Prostate gland (tissue), 2 donors: ENCODE measurements at regions not wholly inside any gene's neighbourhood (a gene's known extent, or its start where the extent isn't known, plus 50 kb on each side); places are given as distances from the start of the nearest gene placed in this dataset.

ENCODE experiments used
- CTCF ChIP-seq, 4 experiments: fragments of 200-600 bp in 2 of 4; fragments of 450-650 bp in 2 of 4; sonication (generic) in 2 of 4; IDR thresholded peaks; 1 replicate in 3 of 4; 2 replicates in 1 of 4; pipeline ENCODE4 v1.5.1; 2016 to 2019; ENCODE audit warnings: antibody characterized with exemption in 4 of 4, mild to moderate bottlenecking in 2 of 4, moderate library complexity in 2 of 4
- POLR2A ChIP-seq: fragments of 450-650 bp; IDR thresholded peaks from one replicate; pipeline ENCODE4 v1.6.1; 2016; ENCODE audit warnings: antibody characterized with exemption, mild to moderate bottlenecking
- POLR2AphosphoS5 ChIP-seq: sonication (generic); formaldehyde crosslinking; IDR thresholded peaks from one replicate; pipeline ENCODE4 v1.6.1; 2017; ENCODE audit warnings: antibody characterized with exemption

- TF ChIP-seq POLR2A (no peak), CTCF (IDR thresholded peaks at IDR 0.05) (no peak), POLR2AphosphoS5 (no peak)
Observed at GRCh38 chr5:125093776-125094175, 347.3 kb upstream of the ZNF608 start.
